GM21786 (cell line): ENCODE measurements at regions not wholly inside any gene's neighbourhood (a gene's known extent, or its start where the extent isn't known, plus 50 kb on each side); places are given as distances from the start of the nearest gene placed in this dataset.

Experiments
- ATAC-seq: cut with Tn5 transposase; IDR thresholded peaks from one replicate; pipeline ENCODE4 v1.9.1; 2021; ENCODE audit not compliant: unreplicated experiment

GRCh38 chr9:117490199-117490598 lies 75.3 kb upstream of the ASTN2 start:
- ATAC-seq: no peak

- ATAC-seq: no peak
Measured at GRCh38 chr9:117488659-117489058, 73.8 kb upstream of the ASTN2 start.

DNA sequence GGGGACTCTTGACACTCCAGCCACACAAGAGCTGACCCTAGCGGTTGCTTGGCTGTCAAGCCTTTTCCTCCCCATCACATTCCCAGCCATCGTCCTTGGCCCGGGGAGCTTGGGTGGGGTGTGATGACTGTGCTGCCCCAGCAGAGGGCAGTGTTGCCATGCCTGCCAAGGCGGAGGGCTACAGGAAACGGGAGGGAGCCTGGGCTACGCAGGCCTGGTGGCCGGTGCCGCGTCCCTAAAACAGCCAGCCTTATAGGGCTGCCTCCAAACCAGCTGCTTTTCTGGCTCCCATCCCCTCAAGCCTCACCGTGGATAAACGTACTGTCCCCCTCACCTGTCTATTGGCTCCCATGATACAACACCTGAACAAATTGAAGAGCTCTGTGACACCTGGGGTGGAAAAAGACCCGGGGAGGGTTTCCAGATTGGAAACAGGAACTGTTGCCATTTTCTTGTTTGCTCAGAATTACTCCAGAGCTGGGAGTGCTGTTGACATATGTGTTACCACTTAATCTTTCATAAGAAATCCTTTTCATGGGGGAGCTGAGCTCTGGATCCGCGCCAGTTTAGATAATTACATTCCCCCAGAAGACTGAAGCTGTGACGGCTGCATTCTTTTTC lies 72.8 kb upstream of the ASTN2 start:
- peak; percentile 95 for ATAC-seq

DNA sequence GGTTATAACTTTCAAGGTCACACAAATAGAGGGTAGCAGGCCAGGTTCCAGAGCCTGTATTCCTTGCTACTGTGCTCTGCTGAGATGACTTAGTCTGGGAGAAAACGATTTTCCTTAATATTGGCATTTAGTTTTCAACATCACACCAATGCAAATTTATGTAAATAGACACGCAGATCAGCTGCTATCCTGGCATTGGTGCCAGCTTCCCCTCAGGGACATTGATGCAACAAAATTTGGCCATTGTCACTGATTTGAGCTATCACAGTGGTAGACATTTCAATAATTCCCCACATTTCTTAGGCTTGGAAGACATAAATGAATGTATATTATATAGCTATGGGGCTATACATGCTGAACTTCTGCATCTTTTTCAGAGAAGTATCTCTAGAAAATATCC lies 71.6 kb upstream of the ASTN2 start:
- no peak for ATAC-seq

GRCh38 chr9:117485176-117485575 lies 70.3 kb upstream of the ASTN2 start:
- no peak for ATAC-seq

DNA sequence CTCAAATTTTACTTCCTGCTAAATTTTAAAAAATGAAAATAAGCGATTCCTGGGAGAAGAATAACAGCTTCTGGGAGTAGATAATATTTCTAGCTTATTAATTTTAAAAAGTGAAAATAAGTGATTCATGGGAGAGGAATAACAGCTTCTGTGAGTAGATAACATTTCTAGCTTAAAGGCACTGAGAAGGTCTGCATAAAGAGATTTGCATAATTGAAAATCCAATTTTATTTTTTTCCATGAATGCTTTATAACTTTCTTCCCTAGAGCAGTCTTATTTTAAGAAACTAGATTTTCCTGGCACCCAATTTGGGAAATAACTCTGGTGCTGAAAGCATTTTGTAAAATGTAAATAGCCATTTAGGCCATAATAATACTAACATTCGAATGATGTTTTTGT lies 65.9 kb upstream of the ASTN2 start:
- ATAC-seq: no peak

DNA sequence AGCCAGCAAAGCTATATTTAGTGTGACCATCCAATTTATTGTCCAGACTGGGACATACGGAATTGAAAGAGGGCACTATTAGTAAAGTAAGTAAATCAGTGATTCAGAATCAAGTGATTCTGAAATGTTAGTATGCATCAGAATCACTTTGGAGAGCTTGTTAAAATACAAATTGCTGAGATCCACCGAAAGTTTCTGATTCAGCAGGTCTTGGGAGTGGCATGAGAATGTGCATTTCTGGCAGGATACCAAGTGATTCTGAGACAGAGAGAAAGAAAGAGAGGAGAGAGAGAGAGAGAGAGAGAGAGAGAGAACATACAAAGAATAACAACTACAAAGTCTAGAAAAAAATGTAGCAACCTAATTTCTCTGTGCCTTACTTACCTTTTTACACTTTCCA lies 65.4 kb upstream of the ASTN2 start:
- ATAC-seq: no peak

GRCh38 chr9:117473293-117473692 lies 58.4 kb upstream of the ASTN2 start:
- no peak for ATAC-seq

DNA sequence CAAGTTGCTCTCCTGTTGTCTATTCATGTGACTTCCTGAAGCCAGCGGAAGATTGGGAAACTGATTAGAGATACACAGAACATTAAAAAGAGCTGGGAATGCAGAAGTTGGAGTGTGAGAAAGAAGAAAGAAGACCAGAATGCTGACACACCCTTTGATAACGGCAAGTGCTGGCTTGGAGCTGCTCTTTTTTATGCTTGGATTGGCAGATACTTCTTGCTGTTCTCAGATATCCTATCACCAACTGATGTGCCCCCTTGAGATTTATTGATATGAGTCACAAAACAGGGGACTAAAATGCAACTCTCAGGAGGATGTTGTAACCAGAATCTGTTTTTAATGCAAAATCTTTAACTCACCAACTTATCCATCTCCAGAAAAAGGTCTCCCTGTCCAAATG lies 56.0 kb upstream of the ASTN2 start:
- ATAC-seq: no peak

- ATAC-seq: no peak
Measured at GRCh38 chr9:117470455-117470854, 55.6 kb upstream of the ASTN2 start.

- no peak for ATAC-seq
Measured at GRCh38 chr9:117466111-117466510, 51.3 kb upstream of the ASTN2 start.

DNA sequence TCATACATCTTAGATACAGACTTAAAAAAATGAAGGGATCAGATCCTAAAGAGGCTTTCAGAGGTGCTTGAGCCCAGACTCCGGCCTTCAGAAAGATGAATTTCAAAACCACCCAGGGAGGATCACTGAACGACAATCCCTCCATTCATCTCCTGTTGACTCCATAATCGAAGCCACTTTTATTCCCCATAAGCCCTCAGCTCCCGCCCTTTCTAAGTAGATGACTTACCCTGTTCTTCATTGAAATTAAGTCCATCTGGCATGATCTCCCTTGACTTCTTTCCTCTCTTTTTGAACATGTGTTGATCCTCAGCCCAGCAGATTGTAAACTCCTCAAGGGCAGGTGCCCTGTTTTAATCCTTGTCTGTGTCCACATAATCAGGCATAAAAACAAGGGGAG lies 50.8 kb upstream of the ASTN2 start:
- no peak for ATAC-seq

- ATAC-seq: no peak
Measured at GRCh38 chr9:117464941-117465616, 50.2 kb upstream of the ASTN2 start.
